ENCODE measurements at regions not wholly inside any gene's neighbourhood (a gene's known extent, or its start where the extent isn't known, plus 50 kb on each side); places are given as distances from the start of the nearest gene placed in this dataset.

- TF ChIP-seq, protein P1, sequence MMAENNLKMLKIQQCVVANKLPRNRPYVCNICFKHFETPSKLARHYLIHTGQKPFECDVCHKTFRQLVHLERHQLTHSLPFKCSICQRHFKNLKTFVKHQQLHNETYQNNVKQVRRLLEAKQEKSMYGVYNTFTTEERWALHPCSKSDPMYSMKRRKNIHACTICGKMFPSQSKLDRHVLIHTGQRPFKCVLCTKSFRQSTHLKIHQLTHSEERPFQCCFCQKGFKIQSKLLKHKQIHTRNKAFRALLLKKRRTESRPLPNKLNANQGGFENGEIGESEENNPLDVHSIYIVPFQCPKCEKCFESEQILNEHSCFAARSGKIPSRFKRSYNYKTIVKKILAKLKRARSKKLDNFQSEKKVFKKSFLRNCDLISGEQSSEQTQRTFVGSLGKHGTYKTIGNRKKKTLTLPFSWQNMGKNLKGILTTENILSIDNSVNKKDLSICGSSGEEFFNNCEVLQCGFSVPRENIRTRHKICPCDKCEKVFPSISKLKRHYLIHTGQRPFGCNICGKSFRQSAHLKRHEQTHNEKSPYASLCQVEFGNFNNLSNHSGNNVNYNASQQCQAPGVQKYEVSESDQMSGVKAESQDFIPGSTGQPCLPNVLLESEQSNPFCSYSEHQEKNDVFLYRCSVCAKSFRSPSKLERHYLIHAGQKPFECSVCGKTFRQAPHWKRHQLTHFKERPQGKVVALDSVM (CRISPR knock-in tag; IDR thresholded peaks at IDR 0.05): no peak
- TF ChIP-seq, protein P2, sequence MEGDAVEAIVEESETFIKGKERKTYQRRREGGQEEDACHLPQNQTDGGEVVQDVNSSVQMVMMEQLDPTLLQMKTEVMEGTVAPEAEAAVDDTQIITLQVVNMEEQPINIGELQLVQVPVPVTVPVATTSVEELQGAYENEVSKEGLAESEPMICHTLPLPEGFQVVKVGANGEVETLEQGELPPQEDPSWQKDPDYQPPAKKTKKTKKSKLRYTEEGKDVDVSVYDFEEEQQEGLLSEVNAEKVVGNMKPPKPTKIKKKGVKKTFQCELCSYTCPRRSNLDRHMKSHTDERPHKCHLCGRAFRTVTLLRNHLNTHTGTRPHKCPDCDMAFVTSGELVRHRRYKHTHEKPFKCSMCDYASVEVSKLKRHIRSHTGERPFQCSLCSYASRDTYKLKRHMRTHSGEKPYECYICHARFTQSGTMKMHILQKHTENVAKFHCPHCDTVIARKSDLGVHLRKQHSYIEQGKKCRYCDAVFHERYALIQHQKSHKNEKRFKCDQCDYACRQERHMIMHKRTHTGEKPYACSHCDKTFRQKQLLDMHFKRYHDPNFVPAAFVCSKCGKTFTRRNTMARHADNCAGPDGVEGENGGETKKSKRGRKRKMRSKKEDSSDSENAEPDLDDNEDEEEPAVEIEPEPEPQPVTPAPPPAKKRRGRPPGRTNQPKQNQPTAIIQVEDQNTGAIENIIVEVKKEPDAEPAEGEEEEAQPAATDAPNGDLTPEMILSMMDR (CRISPR knock-in tag; IDR thresholded peaks at IDR 0.05): no peak
- no peak for TF ChIP-seq ZBTB7B (CRISPR knock-in tag; IDR thresholded peaks at IDR 0.05)
- no peak for TF ChIP-seq PCBP1 (IDR thresholded peaks at IDR 0.05; ENCODE audit: borderline replicate concordance, low read depth, low read length)
- no peak for TF ChIP-seq ZNF263 (CRISPR knock-in tag; IDR thresholded peaks at IDR 0.05)
- TF ChIP-seq ZNF121 (CRISPR knock-in tag; IDR thresholded peaks at IDR 0.05): no peak
- TF ChIP-seq JUN (CRISPR knock-in tag; IDR thresholded peaks at IDR 0.05): no peak
- TF ChIP-seq BHLHE40 (IDR thresholded peaks at IDR 0.05; ENCODE audit: low read length): no peak
- no peak for TF ChIP-seq YY1 (IDR thresholded peaks at IDR 0.05; ENCODE audit: insufficient read depth, insufficient replicate concordance, low read depth, low read length)
- no peak for TF ChIP-seq ZNF296 (CRISPR knock-in tag; conservative IDR thresholded peaks at IDR 0.05)
These were observed 287.3 kb downstream of the XXYLT1 start for GRCh38 chr3:194983620-194984019.
